ENCODE measurements at regions not wholly inside any gene's neighbourhood (a gene's known extent, or its start where the extent isn't known, plus 50 kb on each side); places are given as distances from the start of the nearest gene placed in this dataset.

GRCh38 chr3:83302091-83302490 is 1540.6 kb upstream of the GBE1 start:
- DNase-seq (ENCODE audit: low spot score) = no peak

- no peak for DNase-seq (ENCODE audit: low spot score)
Observed at GRCh38 chr3:83317605-83318004, 1556.2 kb upstream of the GBE1 start.

- DNase-seq (ENCODE audit: low spot score) = no peak
Observed at GRCh38 chr3:83320726-83321125, 1559.3 kb upstream of the GBE1 start.

GRCh38 chr3:83321457-83321856 is 1560.0 kb upstream of the GBE1 start:
- no peak for DNase-seq (ENCODE audit: low spot score)

- DNase-seq (ENCODE audit: low spot score) = no peak
Observed at GRCh38 chr3:83321891-83322290, 1560.4 kb upstream of the GBE1 start.

- no peak for DNase-seq (ENCODE audit: low spot score)
Observed at GRCh38 chr3:83354205-83354604, 1592.8 kb upstream of the GBE1 start.

- no peak for DNase-seq (ENCODE audit: low spot score)
Observed at GRCh38 chr3:83393276-83393675, 1565.5 kb upstream of the CADM2 start.

GRCh38 chr3:83403927-83404326 is 1554.9 kb upstream of the CADM2 start:
- no peak for DNase-seq (ENCODE audit: low spot score)

GRCh38 chr3:83426300-83426699 is 1532.5 kb upstream of the CADM2 start:
- no peak for DNase-seq (ENCODE audit: low spot score)

GRCh38 chr3:83434880-83435587 is 1523.8 kb upstream of the CADM2 start:
- DNase-seq (ENCODE audit: low spot score) = no peak

GRCh38 chr3:83438188-83438587 is 1520.6 kb upstream of the CADM2 start:
- no peak for DNase-seq (ENCODE audit: low spot score)

- no peak for DNase-seq (ENCODE audit: low spot score)
Observed at GRCh38 chr3:83453056-83453455, 1505.7 kb upstream of the CADM2 start.

- no peak for DNase-seq (ENCODE audit: low spot score)
Observed at GRCh38 chr3:83454353-83454752, 1504.4 kb upstream of the CADM2 start.

GRCh38 chr3:83457551-83457950 is 1501.2 kb upstream of the CADM2 start:
- DNase-seq (ENCODE audit: low spot score) = no peak

- DNase-seq (ENCODE audit: low spot score) = no peak
Observed at GRCh38 chr3:83460052-83460451, 1498.7 kb upstream of the CADM2 start.

- DNase-seq (ENCODE audit: low spot score) = no peak
Observed at GRCh38 chr3:83461411-83461810, 1497.4 kb upstream of the CADM2 start.

GRCh38 chr3:83477563-83477962 is 1481.2 kb upstream of the CADM2 start:
- no peak for DNase-seq (ENCODE audit: low spot score)

- DNase-seq (ENCODE audit: low spot score) = no peak
Observed at GRCh38 chr3:83482402-83483070, 1476.3 kb upstream of the CADM2 start.

GRCh38 chr3:83496462-83496861 is 1462.3 kb upstream of the CADM2 start:
- no peak for DNase-seq (ENCODE audit: low spot score)

- DNase-seq (ENCODE audit: low spot score) = no peak
Observed at GRCh38 chr3:83498361-83499016, 1460.3 kb upstream of the CADM2 start.

- no peak for DNase-seq (ENCODE audit: low spot score)
Observed at GRCh38 chr3:83500422-83500821, 1458.4 kb upstream of the CADM2 start.

GRCh38 chr3:83500931-83501330 is 1457.9 kb upstream of the CADM2 start:
- DNase-seq (ENCODE audit: low spot score) = no peak

GRCh38 chr3:83513051-83513450 is 1445.7 kb upstream of the CADM2 start:
- no peak for DNase-seq (ENCODE audit: low spot score)
